Sigmoid colon (tissue), 4 donors: ENCODE measurements at regions not wholly inside any gene's neighbourhood (a gene's known extent, or its start where the extent isn't known, plus 50 kb on each side); places are given as distances from the start of the nearest gene placed in this dataset.

ENCODE experiments used
- POLR2AphosphoS5 ChIP-seq, 4 donors: sonication (generic); formaldehyde crosslinking; IDR thresholded peaks; one replicate each; pipeline ENCODE4 v1.6.1; 2017; ENCODE audit warnings: antibody characterized with exemption in 4 of 4
- TF ChIP-seq, protein P1 (sequence below), 4 experiments: fragments of 450-650 bp in 3 of 4; fragments of 200-600 bp in 1 of 4; IDR thresholded peaks; one replicate each; pipeline ENCODE4 v1.5.1; 2016 to 2019; ENCODE audit warnings: antibody characterized with exemption in 4 of 4, mild to moderate bottlenecking in 3 of 4, moderate library complexity in 2 of 4

GRCh38 chr2:176508984-176509740, 239.9 kb downstream of the MTX2 start:
- TF ChIP-seq POLR2AphosphoS5 (IDR thresholded peaks at IDR 0.05): no peak
- TF ChIP-seq, protein P1, sequence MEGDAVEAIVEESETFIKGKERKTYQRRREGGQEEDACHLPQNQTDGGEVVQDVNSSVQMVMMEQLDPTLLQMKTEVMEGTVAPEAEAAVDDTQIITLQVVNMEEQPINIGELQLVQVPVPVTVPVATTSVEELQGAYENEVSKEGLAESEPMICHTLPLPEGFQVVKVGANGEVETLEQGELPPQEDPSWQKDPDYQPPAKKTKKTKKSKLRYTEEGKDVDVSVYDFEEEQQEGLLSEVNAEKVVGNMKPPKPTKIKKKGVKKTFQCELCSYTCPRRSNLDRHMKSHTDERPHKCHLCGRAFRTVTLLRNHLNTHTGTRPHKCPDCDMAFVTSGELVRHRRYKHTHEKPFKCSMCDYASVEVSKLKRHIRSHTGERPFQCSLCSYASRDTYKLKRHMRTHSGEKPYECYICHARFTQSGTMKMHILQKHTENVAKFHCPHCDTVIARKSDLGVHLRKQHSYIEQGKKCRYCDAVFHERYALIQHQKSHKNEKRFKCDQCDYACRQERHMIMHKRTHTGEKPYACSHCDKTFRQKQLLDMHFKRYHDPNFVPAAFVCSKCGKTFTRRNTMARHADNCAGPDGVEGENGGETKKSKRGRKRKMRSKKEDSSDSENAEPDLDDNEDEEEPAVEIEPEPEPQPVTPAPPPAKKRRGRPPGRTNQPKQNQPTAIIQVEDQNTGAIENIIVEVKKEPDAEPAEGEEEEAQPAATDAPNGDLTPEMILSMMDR (IDR thresholded peaks at IDR 0.05): no peak
